GM18508 (cell line): ENCODE measurements at regions not wholly inside any gene's neighbourhood (a gene's known extent, or its start where the extent isn't known, plus 50 kb on each side); places are given as distances from the start of the nearest gene placed in this dataset.

Source experiments
- ATAC-seq: cut with Tn5 transposase; IDR thresholded peaks from one replicate; pipeline ENCODE4 v1.9.1; 2021; ENCODE audit warnings: moderate number of reproducible peaks; ENCODE audit not compliant: insufficient read depth, unreplicated experiment

- no peak for ATAC-seq
Measured at GRCh38 chr7:10874666-10875065, 99.0 kb upstream of the PHF14 start.

DNA sequence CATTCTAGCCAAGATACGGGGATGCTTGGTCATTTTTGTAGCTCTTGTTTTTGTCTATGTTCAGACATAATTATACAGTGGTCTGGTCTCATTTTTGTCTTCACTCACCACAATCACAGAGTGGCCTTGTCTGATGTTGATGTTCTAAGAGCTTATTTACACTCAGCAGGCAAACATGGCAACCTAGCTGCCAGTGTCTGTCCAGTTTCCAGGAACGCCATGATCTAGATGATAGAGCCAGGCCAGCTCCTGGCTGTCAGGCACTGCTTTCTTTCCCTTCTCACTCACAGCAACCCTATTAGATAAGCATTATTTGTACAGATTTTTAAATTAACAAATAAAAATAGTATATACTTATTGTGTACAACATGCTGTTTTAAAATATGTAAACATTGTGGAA is 98.6 kb upstream of the PHF14 start:
- ATAC-seq, result no peak

DNA sequence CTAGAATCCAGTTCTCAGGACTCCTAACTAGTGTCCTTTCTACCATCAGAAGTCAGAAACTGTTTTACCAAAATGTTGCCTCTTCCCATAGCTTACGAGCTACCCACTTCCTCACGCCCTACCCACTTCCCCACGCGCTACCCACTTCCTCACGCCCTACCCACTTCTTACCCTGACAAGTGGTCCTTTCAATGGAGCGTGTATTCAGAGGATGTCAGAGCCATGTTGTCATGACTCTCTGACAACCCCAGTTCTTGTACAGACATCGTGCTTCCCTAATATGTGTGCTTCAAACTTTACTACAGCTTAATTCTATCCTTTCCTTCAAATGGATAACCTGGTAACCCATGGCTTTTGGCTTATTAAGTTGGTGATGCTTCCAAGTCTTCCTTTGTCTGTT is 84.8 kb upstream of the PHF14 start:
- no peak for ATAC-seq

DNA sequence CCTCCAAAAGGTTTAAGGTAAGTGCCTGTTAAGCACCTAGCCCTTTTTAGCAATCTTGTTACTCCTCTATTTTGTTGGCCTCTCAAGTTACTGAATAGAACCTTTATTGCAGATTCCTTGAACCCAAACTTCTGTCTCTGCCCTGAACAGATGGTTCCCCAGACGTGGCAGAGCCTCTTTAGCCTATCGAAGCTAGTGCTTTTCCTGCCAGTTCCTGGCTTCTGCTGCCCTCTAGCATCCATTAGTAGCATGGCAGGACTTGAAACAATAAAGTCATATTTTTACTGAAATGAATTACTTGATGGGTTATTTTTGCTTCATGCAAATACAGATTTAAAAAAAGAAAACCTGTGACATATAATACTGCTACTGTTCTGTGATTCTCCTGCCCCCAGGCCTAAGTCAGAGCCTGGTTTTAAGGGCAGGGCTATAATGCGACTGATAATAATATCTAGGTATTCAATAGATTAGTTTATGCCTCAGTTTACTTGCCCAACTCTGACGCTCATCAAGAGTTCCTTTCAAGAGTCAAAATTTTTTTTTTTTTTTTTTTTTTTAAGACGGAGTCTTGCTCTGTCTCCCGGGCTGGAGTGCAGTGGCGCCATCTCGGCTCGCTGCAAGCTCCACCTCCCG is 84.3 kb upstream of the PHF14 start:
- ATAC-seq, result peak; percentile 95

DNA sequence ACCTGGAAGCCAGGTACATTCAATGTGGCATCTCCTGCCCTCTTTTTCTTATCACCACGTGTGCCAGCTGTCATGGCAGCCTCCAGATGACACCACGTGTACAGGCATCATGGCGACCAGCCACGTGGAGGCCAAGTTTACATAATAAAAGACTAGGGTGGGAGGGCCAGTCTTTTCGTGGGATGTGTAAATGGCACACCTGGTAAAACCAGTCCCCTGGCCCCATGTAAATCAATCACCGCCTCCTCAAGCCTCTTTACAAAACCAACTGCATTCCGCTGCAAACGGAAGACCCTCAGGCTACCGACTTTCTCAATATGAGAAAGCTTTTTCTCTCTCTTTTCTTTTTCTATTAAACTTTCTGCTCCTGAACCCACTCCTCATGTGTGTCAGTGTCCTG is 65.1 kb upstream of the PHF14 start:
- ATAC-seq, result no peak

- ATAC-seq, result no peak
Measured at GRCh38 chr7:10910447-10910846, 63.2 kb upstream of the PHF14 start.

GRCh38 chr7:10912077-10912476 is 61.6 kb upstream of the PHF14 start:
- no peak for ATAC-seq

GRCh38 chr7:10913457-10913856 is 60.2 kb upstream of the PHF14 start:
- no peak for ATAC-seq

- ATAC-seq, result no peak
Measured at GRCh38 chr7:10918093-10918590, 55.5 kb upstream of the PHF14 start.

DNA sequence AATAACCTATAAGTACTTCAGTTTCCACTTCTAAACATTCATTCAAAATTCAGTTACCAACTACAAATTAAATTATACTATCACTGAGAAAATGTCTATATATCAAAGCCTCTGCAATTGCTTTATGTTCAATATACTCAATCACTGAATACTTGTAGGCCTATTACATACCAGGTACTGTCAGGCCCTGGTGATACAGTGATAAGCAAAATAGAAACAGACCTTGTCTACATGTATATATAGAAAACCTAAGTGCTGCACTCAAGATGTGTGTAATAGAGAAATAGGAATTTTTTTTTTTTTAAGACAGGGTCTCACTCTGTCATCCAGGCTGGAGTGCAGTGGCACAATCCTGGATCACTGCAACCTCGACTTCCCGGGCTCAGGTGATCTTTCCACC is 53.7 kb upstream of the PHF14 start:
- no peak for ATAC-seq
